ENCODE measurements at regions not wholly inside any gene's neighbourhood (a gene's known extent, or its start where the extent isn't known, plus 50 kb on each side); places are given as distances from the start of the nearest gene placed in this dataset.

DNA sequence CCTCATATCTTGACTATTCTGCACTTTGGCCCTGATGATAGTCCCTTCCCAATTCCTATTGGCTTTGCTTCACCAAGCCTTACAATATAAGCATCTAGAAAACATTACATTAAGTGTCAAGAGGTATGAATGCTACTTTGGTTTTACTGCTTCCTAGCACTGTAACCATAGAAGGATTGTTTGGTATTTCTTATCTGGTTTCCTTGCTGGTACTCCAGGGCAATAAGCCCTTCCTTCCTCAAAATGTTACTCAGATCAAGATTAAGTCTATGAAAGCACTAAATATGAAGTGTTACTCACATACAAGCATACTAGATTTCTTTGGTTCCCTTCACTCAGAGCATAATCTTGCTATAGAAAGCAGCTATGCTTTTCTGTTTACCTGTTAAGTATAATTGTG is 492.5 kb downstream of the ETV1 start:
- Histone ChIP-seq H3K79me2 (ENCODE audit: control insufficient read depth, insufficient read depth, low read length) (no peaks in the 10 kb centered on the region), H4K20me1 (ENCODE audit: control insufficient read depth, insufficient read depth, low read length, poor library complexity, severe bottlenecking) (no peaks in the 10 kb centered on the region), H3K4me2 (replicated peaks; ENCODE audit: low read depth, low read length, poor library complexity, severe bottlenecking) (no peak overlapping the region), H3K4me1 (ENCODE audit: control insufficient read depth in 2 of 2, insufficient read depth in 2 of 2, low read length in 2 of 2) (no peaks in the 10 kb centered on the region), H3K9me3 (ENCODE audit: control extremely low read depth in 1 of 3, control insufficient read depth in 2 of 3, insufficient read depth in 1 of 3, low read length in 2 of 3) (no peaks in the 10 kb centered on the region), H3K9ac (ENCODE audit: low read length) (no peak overlapping the region), H3K27me3 (replicated peaks in 1 of 4; ENCODE audit: control extremely low read depth in 1 of 4, control insufficient read depth in 3 of 4, insufficient read depth in 4 of 4, low read length in 3 of 4) (no peaks in the 10 kb centered on the region), H2AFZ (ENCODE audit: insufficient read depth, low read depth, low read length, poor library complexity, severe bottlenecking) (no peak overlapping the region), H3K4me3 (ENCODE audit: control extremely low read depth in 1 of 5, extremely low read depth in 1 of 5, insufficient read depth in 1 of 5, low read depth in 2 of 5, low read length in 4 of 5) (no peak overlapping the region), H3K27ac (ENCODE audit: low read length in 2 of 2) (no peak overlapping the region), H3K36me3 (replicated peaks in 1 of 2; ENCODE audit: control extremely low read depth in 1 of 2, control insufficient read depth in 1 of 2, extremely low read depth in 1 of 2, insufficient read depth in 2 of 2, low read length in 1 of 2) (no peaks in the 10 kb centered on the region)
- POLR2A ChIA-PET, result no interaction called here
- H3K27ac Mint-ChIP-seq, result no peak overlapping the region
- no peak for DNase-seq
- no peaks in the 10 kb centered on the region for H3K27me3 Mint-ChIP-seq
- intact Hi-C loops (cut with micrococcal nuclease), result no loop called here
- H3K4me3 Mint-ChIP-seq, result no peak overlapping the region
- TF ChIP-seq, protein P1, sequence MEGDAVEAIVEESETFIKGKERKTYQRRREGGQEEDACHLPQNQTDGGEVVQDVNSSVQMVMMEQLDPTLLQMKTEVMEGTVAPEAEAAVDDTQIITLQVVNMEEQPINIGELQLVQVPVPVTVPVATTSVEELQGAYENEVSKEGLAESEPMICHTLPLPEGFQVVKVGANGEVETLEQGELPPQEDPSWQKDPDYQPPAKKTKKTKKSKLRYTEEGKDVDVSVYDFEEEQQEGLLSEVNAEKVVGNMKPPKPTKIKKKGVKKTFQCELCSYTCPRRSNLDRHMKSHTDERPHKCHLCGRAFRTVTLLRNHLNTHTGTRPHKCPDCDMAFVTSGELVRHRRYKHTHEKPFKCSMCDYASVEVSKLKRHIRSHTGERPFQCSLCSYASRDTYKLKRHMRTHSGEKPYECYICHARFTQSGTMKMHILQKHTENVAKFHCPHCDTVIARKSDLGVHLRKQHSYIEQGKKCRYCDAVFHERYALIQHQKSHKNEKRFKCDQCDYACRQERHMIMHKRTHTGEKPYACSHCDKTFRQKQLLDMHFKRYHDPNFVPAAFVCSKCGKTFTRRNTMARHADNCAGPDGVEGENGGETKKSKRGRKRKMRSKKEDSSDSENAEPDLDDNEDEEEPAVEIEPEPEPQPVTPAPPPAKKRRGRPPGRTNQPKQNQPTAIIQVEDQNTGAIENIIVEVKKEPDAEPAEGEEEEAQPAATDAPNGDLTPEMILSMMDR (IDR thresholded peaks at IDR 0.05), result no peak
- no peak for TF ChIP-seq EZH2 (IDR thresholded peaks at IDR 0.05; ENCODE audit: borderline replicate concordance, insufficient read depth, low read depth, low read length, poor library complexity, severe bottlenecking)
- CTCF ChIA-PET, result no interaction called here
- ATAC-seq (ENCODE audit: low read depth), result no peak
- peaks cover 2% of the 10 kb centered on the region for H3K9me3 Mint-ChIP-seq (ENCODE audit: insufficient read depth)
- no peaks in the 10 kb centered on the region for H3K4me1 Mint-ChIP-seq

DNA sequence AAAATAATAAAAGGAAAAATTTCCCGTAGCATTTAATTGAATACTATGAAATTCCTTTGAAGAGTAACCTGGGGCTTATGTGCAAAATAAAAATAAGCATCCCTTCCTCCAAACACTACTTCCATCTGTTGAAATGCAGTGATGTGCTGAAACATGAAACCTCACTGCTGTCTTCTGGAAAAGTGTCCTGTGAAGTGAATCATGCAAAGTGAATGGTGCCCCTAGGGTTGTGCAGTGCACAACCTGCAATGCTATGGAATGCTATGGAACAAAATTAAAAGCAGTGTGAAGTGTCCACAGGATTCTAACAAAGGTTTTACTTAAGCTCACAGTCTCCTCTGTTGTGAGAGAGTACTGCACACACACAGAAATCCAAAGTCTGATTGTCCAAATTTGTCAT is 480.9 kb downstream of the ETV1 start:
- Mint-ChIP-seq H3K4me3 (no peak overlapping the region), H3K9me3 (ENCODE audit: insufficient read depth) (peaks cover 6% of the 10 kb centered on the region), H3K27me3 (no peaks in the 10 kb centered on the region), H3K4me1 (no peaks in the 10 kb centered on the region), H3K27ac (no peak overlapping the region)
- no peak for TF ChIP-seq EZH2 (IDR thresholded peaks at IDR 0.05; ENCODE audit: borderline replicate concordance, insufficient read depth, low read depth, low read length, poor library complexity, severe bottlenecking)
- TF ChIP-seq, protein P1 (IDR thresholded peaks at IDR 0.05), result no peak
- no peaks in the 10 kb centered on the region for H3K79me2 ChIP-seq (ENCODE audit: control insufficient read depth, insufficient read depth, low read length)
- H3K27ac ChIP-seq (ENCODE audit: low read length in 2 of 2), result no peak overlapping the region
- no peaks in the 10 kb centered on the region for H4K20me1 ChIP-seq (ENCODE audit: control insufficient read depth, insufficient read depth, low read length, poor library complexity, severe bottlenecking)
- POLR2A ChIA-PET, result no interaction called here
- no peaks in the 10 kb centered on the region for H3K27me3 ChIP-seq (replicated peaks in 1 of 4; ENCODE audit: control extremely low read depth in 1 of 4, control insufficient read depth in 3 of 4, insufficient read depth in 4 of 4, low read length in 3 of 4)
- H3K36me3 ChIP-seq (replicated peaks in 1 of 2; ENCODE audit: control extremely low read depth in 1 of 2, control insufficient read depth in 1 of 2, extremely low read depth in 1 of 2, insufficient read depth in 2 of 2, low read length in 1 of 2), result no peaks in the 10 kb centered on the region
- H3K9me3 ChIP-seq (ENCODE audit: control extremely low read depth in 1 of 3, control insufficient read depth in 2 of 3, insufficient read depth in 1 of 3, low read length in 2 of 3), result no peaks in the 10 kb centered on the region
- H3K4me3 ChIP-seq (ENCODE audit: control extremely low read depth in 1 of 5, extremely low read depth in 1 of 5, insufficient read depth in 1 of 5, low read depth in 2 of 5, low read length in 4 of 5), result no peak overlapping the region
- intact Hi-C loops (cut with micrococcal nuclease), result no loop called here
- CTCF ChIA-PET, result no interaction called here
- ATAC-seq (ENCODE audit: low read depth), result no peak
- H2AFZ ChIP-seq (ENCODE audit: insufficient read depth, low read depth, low read length, poor library complexity, severe bottlenecking), result no peak overlapping the region
- H3K4me1 ChIP-seq (ENCODE audit: control insufficient read depth in 2 of 2, insufficient read depth in 2 of 2, low read length in 2 of 2), result no peaks in the 10 kb centered on the region
- DNase-seq, result no peak
- no peak overlapping the region for H3K9ac ChIP-seq (ENCODE audit: low read length)
- no peak overlapping the region for H3K4me2 ChIP-seq (replicated peaks; ENCODE audit: low read depth, low read length, poor library complexity, severe bottlenecking)
- no CpG with 5 or more reads among the region's 1 CpG for WGBS (ENCODE audit: insufficient coverage)
